Pancreas (tissue), 10 donors: ENCODE measurements at regions not wholly inside any gene's neighbourhood (a gene's known extent, or its start where the extent isn't known, plus 50 kb on each side); places are given as distances from the start of the nearest gene placed in this dataset.

Experiments
- ATAC-seq, 4 donors: fragments of 200-7000 bp; cut with Tn5 transposase; one replicate each; pipeline versions ENCODE4 v1.8.0 to v1.9.1; 2020; ENCODE audit warnings: mild to moderate bottlenecking in 4 of 4, moderate library complexity in 4 of 4
- DNase-seq, 6 donors: peaks; one replicate each; pipeline ENCODE4 v3.0.0-alpha.2; 2020
- FAIRE-seq: peaks from 2 replicates; lab custom pipeline; 2012; peaks lifted over from hg19 to GRCh38; lab: Jason Lieb, UNC
- H3K27ac ChIP-seq, 4 donors: fragments of 200-600 bp; sonication (generic); 1 replicate in 3 of 4; 2 replicates in 1 of 4; pipeline versions ENCODE4 v1.5.0 to v1.8.0; 2020
- H3K27me3 ChIP-seq, 4 donors: fragments of 200-600 bp; one replicate each; pipeline ENCODE4 v1.8.0; 2021
- H3K36me3 ChIP-seq, 3 donors: fragments of 200-600 bp; sonication (generic) in 1 of 3; one replicate each; pipeline versions ENCODE4 v1.5.0 to v1.8.0; 2020 to 2021
- H3K4me1 ChIP-seq, 3 donors: fragments of 200-600 bp; one replicate each; pipeline ENCODE4 v1.8.0; 2021
- H3K4me3 ChIP-seq, 4 donors: fragments of 200-600 bp; sonication (generic) in 2 of 4; one replicate each; pipeline versions ENCODE4 v1.5.0 to v1.8.0; 2020 to 2021
- H3K9me3 ChIP-seq, 4 donors: fragments of 200-600 bp; one replicate each; pipeline ENCODE4 v1.8.0; 2021
- WGBS, 2 donors: extraction: QIAGEN DNeasy Blood & Tissue Kit; methylation state at CpG; one replicate each; pipeline ENCODE4 v1.1.7; 2013; 5-methylcytosine and 5-hydroxymethylcytosine counted together
- intact Hi-C, 3 donors: fragments of 100-400 bp; cut with DNase I; formaldehyde crosslinking; loops; one replicate each; pipeline versions ENCODE4 v1.11.1 to v1.14.2; 2022
- TF ChIP-seq, protein P1 (sequence below), 4 donors: fragments of 200-600 bp; sonication (generic) in 3 of 4; IDR thresholded peaks; one replicate each; pipeline versions ENCODE4 v1.5.0 to v1.8.0; 2021; ENCODE audit warnings: antibody characterized with exemption in 4 of 4
- donor health status: healthy with polysubstance abuse.
- donor health status: DM: no; HTN: no; CAD: no; lungs with moderate emphysema.
- donor health status: DM: no; HTN: no; CAD: no.
- donor health status: control.
- donor health status: control.
- donor health status: Bipolar disorder and iron deficiency.
- donor health status: DM: yes; HTN: yes; CAD: no.
- donor health status: DM: no; HTN: no; CAD: no.
- donor health status: DM: no; HTN: no; CAD: no.
- donor health status: DM: yes; HTN: yes; CAD: no.

DNA sequence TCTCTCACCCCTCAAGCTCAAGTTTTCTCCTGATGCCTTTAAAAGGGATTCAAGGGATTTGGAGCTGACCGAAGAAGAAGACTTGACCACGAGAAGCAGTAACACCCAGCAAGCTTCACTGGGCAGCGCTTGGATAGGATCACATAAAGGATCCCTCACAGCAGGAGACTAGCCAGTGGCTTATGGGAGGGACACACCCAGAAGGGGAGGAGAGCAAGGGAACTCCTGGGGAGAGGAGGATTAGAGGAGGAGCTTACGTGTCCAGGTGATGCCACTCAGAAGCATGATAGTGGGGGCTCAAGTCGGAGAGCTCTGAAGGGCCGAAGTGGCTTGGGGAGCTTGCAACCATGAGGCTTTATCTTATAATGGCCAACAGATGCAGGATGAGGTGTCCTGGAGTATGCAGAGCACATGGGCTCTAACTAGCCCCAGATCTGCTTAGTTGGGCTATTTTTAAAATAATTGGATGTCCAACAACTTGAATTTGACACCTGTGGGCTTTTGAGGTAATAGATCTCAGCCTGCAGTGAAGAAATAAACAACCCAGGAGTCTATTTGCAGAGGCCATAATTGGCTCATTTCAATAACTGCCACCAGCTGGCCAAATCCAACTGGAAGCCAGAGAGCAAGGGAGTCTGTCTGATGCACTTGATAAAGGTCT lies 137.9 kb upstream of the EXOC2 start:
- FAIRE-seq (no peak), DNase-seq (no peak), ATAC-seq (no peak)
- intact Hi-C loops = no loop called here
- WGBS, 2 donors = 87 to 91% methylated on average over 6 of the region's 6 CpGs
- no peaks in the 10 kb centered on the region for H3K9me3 ChIP-seq
- H3K27me3 ChIP-seq = no peaks in the 10 kb centered on the region
- H3K27ac ChIP-seq = no peak overlapping the region
- no peaks in the 10 kb centered on the region for H3K36me3 ChIP-seq
- no peaks in the 10 kb centered on the region for H3K4me1 ChIP-seq
- TF ChIP-seq, protein P1, sequence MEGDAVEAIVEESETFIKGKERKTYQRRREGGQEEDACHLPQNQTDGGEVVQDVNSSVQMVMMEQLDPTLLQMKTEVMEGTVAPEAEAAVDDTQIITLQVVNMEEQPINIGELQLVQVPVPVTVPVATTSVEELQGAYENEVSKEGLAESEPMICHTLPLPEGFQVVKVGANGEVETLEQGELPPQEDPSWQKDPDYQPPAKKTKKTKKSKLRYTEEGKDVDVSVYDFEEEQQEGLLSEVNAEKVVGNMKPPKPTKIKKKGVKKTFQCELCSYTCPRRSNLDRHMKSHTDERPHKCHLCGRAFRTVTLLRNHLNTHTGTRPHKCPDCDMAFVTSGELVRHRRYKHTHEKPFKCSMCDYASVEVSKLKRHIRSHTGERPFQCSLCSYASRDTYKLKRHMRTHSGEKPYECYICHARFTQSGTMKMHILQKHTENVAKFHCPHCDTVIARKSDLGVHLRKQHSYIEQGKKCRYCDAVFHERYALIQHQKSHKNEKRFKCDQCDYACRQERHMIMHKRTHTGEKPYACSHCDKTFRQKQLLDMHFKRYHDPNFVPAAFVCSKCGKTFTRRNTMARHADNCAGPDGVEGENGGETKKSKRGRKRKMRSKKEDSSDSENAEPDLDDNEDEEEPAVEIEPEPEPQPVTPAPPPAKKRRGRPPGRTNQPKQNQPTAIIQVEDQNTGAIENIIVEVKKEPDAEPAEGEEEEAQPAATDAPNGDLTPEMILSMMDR (IDR thresholded peaks at IDR 0.05) = no peak
- H3K4me3 ChIP-seq = no peak overlapping the region

GRCh38 chr6:829656-830055 lies 136.7 kb upstream of the EXOC2 start:
- Histone ChIP-seq H3K27ac (no peak overlapping the region), H3K9me3 (no peaks in the 10 kb centered on the region), H3K36me3 (no peaks in the 10 kb centered on the region), H3K4me3 (no peak overlapping the region), H3K4me1 (no peaks in the 10 kb centered on the region), H3K27me3 (no peaks in the 10 kb centered on the region)
- no peak for FAIRE-seq
- no peak for ATAC-seq
- 70 to 73% methylated on average over 4 of the region's 4 CpGs for WGBS, 2 donors
- intact Hi-C loops = no loop called here
- TF ChIP-seq, protein P1 (IDR thresholded peaks at IDR 0.05) = no peak
- DNase-seq = no peak

DNA sequence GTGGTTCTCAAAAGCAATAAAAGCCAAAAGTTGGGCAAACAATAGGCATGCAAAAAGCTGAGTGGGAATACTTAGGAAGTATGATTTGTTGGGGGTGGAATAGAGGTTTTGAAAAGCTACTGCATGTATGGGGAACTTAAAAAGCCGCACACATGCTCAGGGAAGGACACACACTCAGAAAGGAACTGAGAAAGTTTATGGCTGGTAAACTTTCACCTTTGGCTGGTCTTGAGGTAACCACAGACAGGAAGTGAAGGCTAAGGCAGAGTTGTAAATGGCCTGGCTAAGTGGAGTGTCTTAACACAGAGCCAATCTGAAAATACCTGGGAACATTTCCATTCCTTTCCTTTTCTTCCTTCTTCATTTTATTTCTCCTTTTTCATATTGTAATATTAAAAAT lies 134.5 kb upstream of the EXOC2 start:
- no peak for DNase-seq
- Histone ChIP-seq H3K27me3 (no peaks in the 10 kb centered on the region), H3K4me3 (no peak overlapping the region), H3K9me3 (no peaks in the 10 kb centered on the region), H3K27ac (no peak overlapping the region), H3K4me1 (no peaks in the 10 kb centered on the region), H3K36me3 (no peaks in the 10 kb centered on the region)
- ATAC-seq = no peak
- TF ChIP-seq, protein P1 (IDR thresholded peaks at IDR 0.05) = no peak
- FAIRE-seq = no peak
- WGBS, 2 donors = 93 to 97% methylated on average over 1 of the region's 1 CpG
- intact Hi-C loops = no loop called here

DNA sequence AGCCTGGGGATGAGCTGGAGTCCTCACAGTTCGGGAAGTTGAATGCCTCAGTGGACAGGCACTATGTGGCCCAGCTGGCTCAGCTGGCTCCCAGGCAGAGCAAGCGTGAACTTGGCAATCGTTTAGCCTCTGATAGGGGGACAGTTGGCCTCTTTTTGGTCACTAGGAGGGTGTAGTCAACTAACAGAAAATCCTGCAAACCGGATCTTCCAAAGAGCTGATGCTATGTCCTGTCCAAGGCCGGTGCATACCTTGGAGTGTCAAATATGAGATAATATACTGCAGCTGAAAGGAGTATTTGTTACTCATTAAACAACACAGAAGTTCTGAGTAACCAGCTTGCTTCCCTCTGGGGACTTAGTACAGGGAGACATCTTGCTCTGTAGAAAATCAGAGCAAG lies 126.2 kb upstream of the EXOC2 start:
- intact Hi-C loops = no loop called here
- Histone ChIP-seq H3K27me3 (no peaks in the 10 kb centered on the region), H3K4me1 (peaks cover 0 to 12% (median 5%) of the 10 kb centered on the region in 3 donors), H3K36me3 (no peaks in the 10 kb centered on the region), H3K4me3 (no peak overlapping the region), H3K9me3 (no peaks in the 10 kb centered on the region), H3K27ac (no peak overlapping the region)
- DNase-seq (no peak), FAIRE-seq (no peak), ATAC-seq (peak; percentile 47 to 63 (median 54))
- TF ChIP-seq, protein P1 (IDR thresholded peaks at IDR 0.05) = no peak
- 29 to 31% methylated on average over 5 of the region's 5 CpGs for WGBS, 2 donors

GRCh38 chr6:818196-818595 lies 125.3 kb upstream of the EXOC2 start:
- H3K27ac ChIP-seq = no peak overlapping the region
- 64 to 66% methylated on average over 2 of the region's 2 CpGs for WGBS, 2 donors

More at GRCh38 chr6:818196-818595, 125.3 kb upstream of the EXOC2 start:
- ATAC-seq (peak; percentile 15 to 73 (median 46)), FAIRE-seq (no peak), DNase-seq (no peak)
- Histone ChIP-seq H3K4me1 (peaks cover 0 to 12% (median 5%) of the 10 kb centered on the region in 3 donors), H3K27me3 (no peaks in the 10 kb centered on the region), H3K9me3 (no peaks in the 10 kb centered on the region), H3K36me3 (no peaks in the 10 kb centered on the region), H3K4me3 (no peak overlapping the region)
- intact Hi-C loops = no loop called here
- TF ChIP-seq, protein P1 (IDR thresholded peaks at IDR 0.05) = no peak
